GM23338 (cell line): ENCODE measurements at regions not wholly inside any gene's neighbourhood (a gene's known extent, or its start where the extent isn't known, plus 50 kb on each side); places are given as distances from the start of the nearest gene placed in this dataset.

Source experiments
- ATAC-seq: fragments of 200-7000 bp; cut with Tn5 transposase; 3 replicates; pipeline ENCODE4 v1.9.1; 2020
- DNase-seq: peaks from one replicate; pipeline ENCODE4 v3.0.0-alpha.2; 2015; ENCODE audit warnings: low spot score
- H2AFZ ChIP-seq: fragments of 200-600 bp; sonication (generic); 2 replicates; pipeline ENCODE4 v1.8.0; 2016; ENCODE audit warnings: antibody characterized with exemption, mild to moderate bottlenecking, moderate library complexity
- H3F3A ChIP-seq: fragments of 200-600 bp; sonication (generic); replicated peaks from 2 replicates; pipeline ENCODE4 v1.8.0; 2017; ENCODE audit warnings: antibody characterized with exemption, mixed run types, low read depth
- H3K27ac ChIP-seq: fragments of 200-600 bp; sonication (generic); 2 replicates; pipeline ENCODE4 v1.6.1; 2016; ENCODE audit warnings: low read depth
- H3K27me3 ChIP-seq: fragments of 200-600 bp; sonication (generic); 2 replicates; pipeline ENCODE4 v1.8.0; 2016; ENCODE audit warnings: mild to moderate bottlenecking, mixed run types, moderate library complexity; ENCODE audit not compliant: insufficient read depth
- H3K36me3 ChIP-seq: fragments of 200-600 bp; sonication (generic); 2 replicates; pipeline ENCODE4 v1.8.0; 2016; ENCODE audit warnings: mild to moderate bottlenecking; ENCODE audit not compliant: insufficient read depth
- H3K4me1 ChIP-seq: fragments of 200-600 bp; sonication (generic); 2 replicates; pipeline ENCODE4 v1.8.0; 2016; ENCODE audit warnings: mild to moderate bottlenecking, moderate library complexity; ENCODE audit not compliant: insufficient read depth
- H3K4me2 ChIP-seq: fragments of 200-600 bp; sonication (generic); 2 replicates; pipeline ENCODE4 v1.7.1; 2017; ENCODE audit warnings: mixed run types
- H3K4me3 ChIP-seq: fragments of 200-600 bp; sonication (generic); 2 replicates; pipeline ENCODE4 v1.6.1; 2016; ENCODE audit warnings: mixed run types
- H3K79me2 ChIP-seq: fragments of 200-600 bp; sonication (generic); replicated peaks from 2 replicates; pipeline ENCODE4 v1.8.0; 2017; ENCODE audit warnings: mild to moderate bottlenecking; ENCODE audit not compliant: insufficient read depth
- H3K9me2 ChIP-seq: fragments of 200-600 bp; sonication (generic); 2 replicates; pipeline ENCODE4 v1.8.0; 2017; ENCODE audit not compliant: insufficient read depth
- H4K20me1 ChIP-seq: fragments of 200-600 bp; sonication (generic); replicated peaks from 2 replicates; pipeline ENCODE4 v1.8.0; 2017; ENCODE audit warnings: mild to moderate bottlenecking; ENCODE audit not compliant: insufficient read depth
- H3K27ac Mint-ChIP-seq: 2 replicates; pipeline ENCODE4 v1.8.0; 2020; ENCODE audit warnings: inconsistent platforms, mild to moderate bottlenecking, moderate library complexity, mixed read lengths
- H3K27me3 Mint-ChIP-seq: 3 replicates; pipeline ENCODE4 v1.8.0; 2022; ENCODE audit warnings: low read depth, mild to moderate bottlenecking, moderate library complexity, mixed read lengths, inconsistent platforms; ENCODE audit not compliant: insufficient read depth, poor library complexity
- H3K36me3 Mint-ChIP-seq: 3 replicates; pipeline ENCODE4 v1.8.0; 2021; ENCODE audit warnings: low read depth, mild to moderate bottlenecking, inconsistent platforms, moderate library complexity, mixed read lengths
- H3K4me1 Mint-ChIP-seq: 3 replicates; pipeline ENCODE4 v1.8.0; 2020; ENCODE audit warnings: mild to moderate bottlenecking, inconsistent platforms, mixed read lengths
- H3K4me3 Mint-ChIP-seq: 3 replicates; pipeline ENCODE4 v1.8.0; 2021; ENCODE audit warnings: moderate library complexity, mild to moderate bottlenecking, inconsistent platforms, mixed read lengths
- H3K9me3 Mint-ChIP-seq: 3 replicates; pipeline ENCODE4 v1.8.0; 2020; ENCODE audit warnings: moderate library complexity, mild to moderate bottlenecking, inconsistent platforms, mixed read lengths
- CREB1 ChIP-seq: fragments of 250-450 bp; sonication (Bioruptor Pico); IDR thresholded peaks from 2 replicates; pipeline ENCODE4 v1.5.0; 2020; ENCODE audit warnings: low read depth, mild to moderate bottlenecking, moderate library complexity
- CTCF ChIP-seq, 2 experiments: fragments of 200-600 bp in 1 of 2; sonication (generic) in 1 of 2; conservative IDR thresholded peaks; 2 replicates each; pipeline versions ENCODE4 v1.5.1 to v1.6.1; 2016 to 2017; ENCODE audit warnings: antibody characterized with exemption in 2 of 2, low read depth in 2 of 2, mild to moderate bottlenecking in 2 of 2, moderate library complexity in 1 of 2
- ETS1 ChIP-seq: IDR thresholded peaks from 2 replicates; pipeline ENCODE4 v1.6.1; 2016; ENCODE audit warnings: antibody characterized with exemption
- EZH2 ChIP-seq: fragments of 200-600 bp; sonication (generic); IDR thresholded peaks from one replicate; pipeline ENCODE4 v1.8.0; 2017; ENCODE audit warnings: antibody characterized with exemption, mild to moderate bottlenecking, low read depth; ENCODE audit not compliant: unreplicated experiment
- EZH2phosphoT487 ChIP-seq: fragments of 200-600 bp; sonication (generic); IDR thresholded peaks from one replicate; pipeline ENCODE4 v1.8.1; 2018; ENCODE audit warnings: antibody characterized with exemption; ENCODE audit not compliant: unreplicated experiment
- JUNB ChIP-seq: IDR thresholded peaks from one replicate; pipeline ENCODE4 v1.6.1; 2016; ENCODE audit warnings: antibody characterized with exemption; ENCODE audit not compliant: unreplicated experiment
- NANOG ChIP-seq: IDR thresholded peaks from 2 replicates; pipeline ENCODE4 v1.6.1; 2016; ENCODE audit warnings: antibody characterized with exemption, borderline replicate concordance
- POLR2AphosphoS5 ChIP-seq: IDR thresholded peaks from 2 replicates; pipeline ENCODE4 v1.6.1; 2016; ENCODE audit warnings: antibody characterized with exemption, low read depth
- REST ChIP-seq: IDR thresholded peaks from one replicate; pipeline ENCODE4 v1.6.1; 2018; ENCODE audit warnings: antibody characterized with exemption; ENCODE audit not compliant: unreplicated experiment
- STAT1 ChIP-seq: IDR thresholded peaks from one replicate; pipeline ENCODE4 v1.6.1; 2016; ENCODE audit warnings: antibody characterized with exemption; ENCODE audit not compliant: unreplicated experiment
- ZNF114 ChIP-seq: fragments of 250-450 bp; sonication (Bioruptor Pico); IDR thresholded peaks from 2 replicates; pipeline ENCODE4 v1.5.0; 2020; ENCODE audit warnings: mild to moderate bottlenecking, moderate library complexity
- ZNF331 ChIP-seq: fragments of 250-450 bp; sonication (Bioruptor Pico); IDR thresholded peaks from 2 replicates; pipeline ENCODE4 v1.5.0; 2020; ENCODE audit warnings: low read depth, mild to moderate bottlenecking, moderate library complexity
- ZNF462 ChIP-seq: fragments of 250-450 bp; sonication (Bioruptor Pico); IDR thresholded peaks from 2 replicates; pipeline ENCODE4 v1.5.0; 2020; ENCODE audit warnings: mild to moderate bottlenecking, moderate library complexity

GRCh38 chr1:2926447-2927055 is 94.7 kb upstream of the ACTRT2 start:
- peaks cover 2% of the 10 kb centered on the region for H3K27me3 Mint-ChIP-seq
- DNase-seq (no peak), ATAC-seq (no peak)
- no peak overlapping the region for H3K27ac Mint-ChIP-seq
- Histone ChIP-seq H3K27me3 (no peaks in the 10 kb centered on the region), H3K9me2 (no peaks in the 10 kb centered on the region), H4K20me1 (no peaks in the 10 kb centered on the region), H2AFZ (no peak overlapping the region), H3K27ac (no peak overlapping the region), H3K4me2 (no peak overlapping the region), H3K79me2 (no peaks in the 10 kb centered on the region), H3K4me1 (no peaks in the 10 kb centered on the region), H3K36me3 (no peaks in the 10 kb centered on the region), H3F3A (no peaks in the 10 kb centered on the region), H3K4me3 (no peak overlapping the region)
- H3K9me3 Mint-ChIP-seq: peaks cover 80% of the 10 kb centered on the region
- no peak overlapping the region for H3K4me3 Mint-ChIP-seq
- no peaks in the 10 kb centered on the region; the same call in 2 of the 3 replicates for H3K4me1 Mint-ChIP-seq
- TF ChIP-seq CREB1 (CRISPR knock-in tag) (no peak), POLR2AphosphoS5 (no peak), CTCF (conservative IDR thresholded peaks at IDR 0.05; ENCODE audit: low read depth in 2 of 2) (no peak), ZNF331 (CRISPR knock-in tag) (no peak), EZH2 (no peak), JUNB (no peak), STAT1 (no peak), ETS1 (no peak), NANOG (no peak), ZNF462 (CRISPR knock-in tag) (no peak), EZH2phosphoT487 (no peak), REST (no peak), ZNF114 (CRISPR knock-in tag) (no peak)
- H3K36me3 Mint-ChIP-seq: peaks cover 19% of the 10 kb centered on the region; the same call in 2 of the 3 replicates
